GM23338 (cell line): ENCODE measurements at regions not wholly inside any gene's neighbourhood (a gene's known extent, or its start where the extent isn't known, plus 50 kb on each side); places are given as distances from the start of the nearest gene placed in this dataset.

Experiments
- ATAC-seq: fragments of 200-7000 bp; cut with Tn5 transposase; 3 replicates; pipeline ENCODE4 v1.9.1; 2020
- DNase-seq: peaks from one replicate; pipeline ENCODE4 v3.0.0-alpha.2; 2015; ENCODE audit warnings: low spot score
- H2AFZ ChIP-seq: fragments of 200-600 bp; sonication (generic); 2 replicates; pipeline ENCODE4 v1.8.0; 2016; ENCODE audit warnings: antibody characterized with exemption, mild to moderate bottlenecking, moderate library complexity
- H3F3A ChIP-seq: fragments of 200-600 bp; sonication (generic); replicated peaks from 2 replicates; pipeline ENCODE4 v1.8.0; 2017; ENCODE audit warnings: antibody characterized with exemption, mixed run types, low read depth
- H3K27ac ChIP-seq: fragments of 200-600 bp; sonication (generic); 2 replicates; pipeline ENCODE4 v1.6.1; 2016; ENCODE audit warnings: low read depth
- H3K27me3 ChIP-seq: fragments of 200-600 bp; sonication (generic); 2 replicates; pipeline ENCODE4 v1.8.0; 2016; ENCODE audit warnings: mild to moderate bottlenecking, mixed run types, moderate library complexity; ENCODE audit not compliant: insufficient read depth
- H3K36me3 ChIP-seq: fragments of 200-600 bp; sonication (generic); 2 replicates; pipeline ENCODE4 v1.8.0; 2016; ENCODE audit warnings: mild to moderate bottlenecking; ENCODE audit not compliant: insufficient read depth
- H3K4me1 ChIP-seq: fragments of 200-600 bp; sonication (generic); 2 replicates; pipeline ENCODE4 v1.8.0; 2016; ENCODE audit warnings: mild to moderate bottlenecking, moderate library complexity; ENCODE audit not compliant: insufficient read depth
- H3K4me2 ChIP-seq: fragments of 200-600 bp; sonication (generic); 2 replicates; pipeline ENCODE4 v1.7.1; 2017; ENCODE audit warnings: mixed run types
- H3K4me3 ChIP-seq: fragments of 200-600 bp; sonication (generic); 2 replicates; pipeline ENCODE4 v1.6.1; 2016; ENCODE audit warnings: mixed run types
- H3K79me2 ChIP-seq: fragments of 200-600 bp; sonication (generic); replicated peaks from 2 replicates; pipeline ENCODE4 v1.8.0; 2017; ENCODE audit warnings: mild to moderate bottlenecking; ENCODE audit not compliant: insufficient read depth
- H3K9me2 ChIP-seq: fragments of 200-600 bp; sonication (generic); 2 replicates; pipeline ENCODE4 v1.8.0; 2017; ENCODE audit not compliant: insufficient read depth
- H4K20me1 ChIP-seq: fragments of 200-600 bp; sonication (generic); replicated peaks from 2 replicates; pipeline ENCODE4 v1.8.0; 2017; ENCODE audit warnings: mild to moderate bottlenecking; ENCODE audit not compliant: insufficient read depth
- H3K27ac Mint-ChIP-seq: 2 replicates; pipeline ENCODE4 v1.8.0; 2020; ENCODE audit warnings: inconsistent platforms, mild to moderate bottlenecking, moderate library complexity, mixed read lengths
- H3K27me3 Mint-ChIP-seq: 3 replicates; pipeline ENCODE4 v1.8.0; 2022; ENCODE audit warnings: low read depth, mild to moderate bottlenecking, moderate library complexity, mixed read lengths, inconsistent platforms; ENCODE audit not compliant: insufficient read depth, poor library complexity
- H3K36me3 Mint-ChIP-seq: 3 replicates; pipeline ENCODE4 v1.8.0; 2021; ENCODE audit warnings: low read depth, mild to moderate bottlenecking, inconsistent platforms, moderate library complexity, mixed read lengths
- H3K4me1 Mint-ChIP-seq: 3 replicates; pipeline ENCODE4 v1.8.0; 2020; ENCODE audit warnings: mild to moderate bottlenecking, inconsistent platforms, mixed read lengths
- H3K4me3 Mint-ChIP-seq: 3 replicates; pipeline ENCODE4 v1.8.0; 2021; ENCODE audit warnings: moderate library complexity, mild to moderate bottlenecking, inconsistent platforms, mixed read lengths
- H3K9me3 Mint-ChIP-seq: 3 replicates; pipeline ENCODE4 v1.8.0; 2020; ENCODE audit warnings: moderate library complexity, mild to moderate bottlenecking, inconsistent platforms, mixed read lengths
- CREB1 ChIP-seq: fragments of 250-450 bp; sonication (Bioruptor Pico); IDR thresholded peaks from 2 replicates; pipeline ENCODE4 v1.5.0; 2020; ENCODE audit warnings: low read depth, mild to moderate bottlenecking, moderate library complexity
- EZH2 ChIP-seq: fragments of 200-600 bp; sonication (generic); IDR thresholded peaks from one replicate; pipeline ENCODE4 v1.8.0; 2017; ENCODE audit warnings: antibody characterized with exemption, mild to moderate bottlenecking, low read depth; ENCODE audit not compliant: unreplicated experiment
- EZH2phosphoT487 ChIP-seq: fragments of 200-600 bp; sonication (generic); IDR thresholded peaks from one replicate; pipeline ENCODE4 v1.8.1; 2018; ENCODE audit warnings: antibody characterized with exemption; ENCODE audit not compliant: unreplicated experiment
- JUNB ChIP-seq: IDR thresholded peaks from one replicate; pipeline ENCODE4 v1.6.1; 2016; ENCODE audit warnings: antibody characterized with exemption; ENCODE audit not compliant: unreplicated experiment
- NANOG ChIP-seq: IDR thresholded peaks from 2 replicates; pipeline ENCODE4 v1.6.1; 2016; ENCODE audit warnings: antibody characterized with exemption, borderline replicate concordance
- POLR2AphosphoS5 ChIP-seq: IDR thresholded peaks from 2 replicates; pipeline ENCODE4 v1.6.1; 2016; ENCODE audit warnings: antibody characterized with exemption, low read depth
- STAT1 ChIP-seq: IDR thresholded peaks from one replicate; pipeline ENCODE4 v1.6.1; 2016; ENCODE audit warnings: antibody characterized with exemption; ENCODE audit not compliant: unreplicated experiment
- ZNF114 ChIP-seq: fragments of 250-450 bp; sonication (Bioruptor Pico); IDR thresholded peaks from 2 replicates; pipeline ENCODE4 v1.5.0; 2020; ENCODE audit warnings: mild to moderate bottlenecking, moderate library complexity
- ZNF331 ChIP-seq: fragments of 250-450 bp; sonication (Bioruptor Pico); IDR thresholded peaks from 2 replicates; pipeline ENCODE4 v1.5.0; 2020; ENCODE audit warnings: low read depth, mild to moderate bottlenecking, moderate library complexity
- TF ChIP-seq, protein P1 (sequence below): fragments of 250-450 bp; sonication (Bioruptor Pico); IDR thresholded peaks from 2 replicates; pipeline ENCODE4 v1.5.0; 2020; ENCODE audit warnings: mild to moderate bottlenecking, moderate library complexity
- TF ChIP-seq, protein P2 (sequence below), 2 experiments: fragments of 200-600 bp in 1 of 2; sonication (generic) in 1 of 2; conservative IDR thresholded peaks; 2 replicates each; pipeline versions ENCODE4 v1.5.1 to v1.6.1; 2016 to 2017; ENCODE audit warnings: antibody characterized with exemption in 2 of 2, low read depth in 2 of 2, mild to moderate bottlenecking in 2 of 2, moderate library complexity in 1 of 2
- TF ChIP-seq, protein P3 (sequence below): IDR thresholded peaks from one replicate; pipeline ENCODE4 v1.6.1; 2018; ENCODE audit warnings: antibody characterized with exemption; ENCODE audit not compliant: unreplicated experiment
- TF ChIP-seq, protein P4 (sequence below): IDR thresholded peaks from 2 replicates; pipeline ENCODE4 v1.6.1; 2016; ENCODE audit warnings: antibody characterized with exemption

DNA sequence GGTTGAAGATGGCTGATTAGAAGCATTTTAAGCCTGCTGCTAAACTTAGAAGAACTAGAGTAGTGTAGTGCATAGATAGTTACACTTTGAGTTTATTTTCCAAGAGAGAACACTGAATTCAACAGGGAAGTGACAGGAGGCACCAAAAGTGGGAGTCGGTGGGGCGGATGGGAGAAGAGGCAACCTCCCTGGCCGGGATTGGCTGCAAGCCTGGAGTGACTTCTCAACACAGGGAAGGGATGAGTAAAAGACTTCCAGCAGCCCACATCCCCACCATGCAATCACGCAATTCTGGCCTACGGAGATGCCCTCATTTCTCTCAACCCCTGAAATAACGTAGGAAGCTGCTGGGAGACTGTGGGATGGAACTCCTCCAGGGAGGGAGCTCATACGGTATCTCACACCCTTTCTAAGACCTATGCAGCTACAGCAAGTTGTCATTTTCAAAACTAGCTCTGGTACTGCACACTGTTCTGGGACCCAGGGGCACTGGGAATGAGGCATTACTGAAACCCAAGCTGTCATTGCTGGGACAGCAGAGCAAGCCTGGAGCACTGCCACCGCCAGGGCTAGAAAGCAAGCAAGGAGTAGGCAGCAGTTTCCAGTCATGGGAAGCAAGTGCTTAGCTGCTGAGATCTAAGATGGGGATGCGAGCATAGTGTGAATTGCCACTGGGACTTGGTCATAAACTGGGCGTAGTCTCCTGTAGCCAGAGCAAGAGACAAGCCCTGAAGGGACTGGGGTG lies 331.6 kb upstream of the PTGER4 start:
- TF ChIP-seq JUNB (no peak), ZNF114 (CRISPR knock-in tag) (no peak), ZNF331 (CRISPR knock-in tag) (no peak), CREB1 (CRISPR knock-in tag) (no peak), STAT1 (no peak), NANOG (no peak), EZH2 (no peak), POLR2AphosphoS5 (no peak), EZH2phosphoT487 (no peak)
- TF ChIP-seq, protein P1, sequence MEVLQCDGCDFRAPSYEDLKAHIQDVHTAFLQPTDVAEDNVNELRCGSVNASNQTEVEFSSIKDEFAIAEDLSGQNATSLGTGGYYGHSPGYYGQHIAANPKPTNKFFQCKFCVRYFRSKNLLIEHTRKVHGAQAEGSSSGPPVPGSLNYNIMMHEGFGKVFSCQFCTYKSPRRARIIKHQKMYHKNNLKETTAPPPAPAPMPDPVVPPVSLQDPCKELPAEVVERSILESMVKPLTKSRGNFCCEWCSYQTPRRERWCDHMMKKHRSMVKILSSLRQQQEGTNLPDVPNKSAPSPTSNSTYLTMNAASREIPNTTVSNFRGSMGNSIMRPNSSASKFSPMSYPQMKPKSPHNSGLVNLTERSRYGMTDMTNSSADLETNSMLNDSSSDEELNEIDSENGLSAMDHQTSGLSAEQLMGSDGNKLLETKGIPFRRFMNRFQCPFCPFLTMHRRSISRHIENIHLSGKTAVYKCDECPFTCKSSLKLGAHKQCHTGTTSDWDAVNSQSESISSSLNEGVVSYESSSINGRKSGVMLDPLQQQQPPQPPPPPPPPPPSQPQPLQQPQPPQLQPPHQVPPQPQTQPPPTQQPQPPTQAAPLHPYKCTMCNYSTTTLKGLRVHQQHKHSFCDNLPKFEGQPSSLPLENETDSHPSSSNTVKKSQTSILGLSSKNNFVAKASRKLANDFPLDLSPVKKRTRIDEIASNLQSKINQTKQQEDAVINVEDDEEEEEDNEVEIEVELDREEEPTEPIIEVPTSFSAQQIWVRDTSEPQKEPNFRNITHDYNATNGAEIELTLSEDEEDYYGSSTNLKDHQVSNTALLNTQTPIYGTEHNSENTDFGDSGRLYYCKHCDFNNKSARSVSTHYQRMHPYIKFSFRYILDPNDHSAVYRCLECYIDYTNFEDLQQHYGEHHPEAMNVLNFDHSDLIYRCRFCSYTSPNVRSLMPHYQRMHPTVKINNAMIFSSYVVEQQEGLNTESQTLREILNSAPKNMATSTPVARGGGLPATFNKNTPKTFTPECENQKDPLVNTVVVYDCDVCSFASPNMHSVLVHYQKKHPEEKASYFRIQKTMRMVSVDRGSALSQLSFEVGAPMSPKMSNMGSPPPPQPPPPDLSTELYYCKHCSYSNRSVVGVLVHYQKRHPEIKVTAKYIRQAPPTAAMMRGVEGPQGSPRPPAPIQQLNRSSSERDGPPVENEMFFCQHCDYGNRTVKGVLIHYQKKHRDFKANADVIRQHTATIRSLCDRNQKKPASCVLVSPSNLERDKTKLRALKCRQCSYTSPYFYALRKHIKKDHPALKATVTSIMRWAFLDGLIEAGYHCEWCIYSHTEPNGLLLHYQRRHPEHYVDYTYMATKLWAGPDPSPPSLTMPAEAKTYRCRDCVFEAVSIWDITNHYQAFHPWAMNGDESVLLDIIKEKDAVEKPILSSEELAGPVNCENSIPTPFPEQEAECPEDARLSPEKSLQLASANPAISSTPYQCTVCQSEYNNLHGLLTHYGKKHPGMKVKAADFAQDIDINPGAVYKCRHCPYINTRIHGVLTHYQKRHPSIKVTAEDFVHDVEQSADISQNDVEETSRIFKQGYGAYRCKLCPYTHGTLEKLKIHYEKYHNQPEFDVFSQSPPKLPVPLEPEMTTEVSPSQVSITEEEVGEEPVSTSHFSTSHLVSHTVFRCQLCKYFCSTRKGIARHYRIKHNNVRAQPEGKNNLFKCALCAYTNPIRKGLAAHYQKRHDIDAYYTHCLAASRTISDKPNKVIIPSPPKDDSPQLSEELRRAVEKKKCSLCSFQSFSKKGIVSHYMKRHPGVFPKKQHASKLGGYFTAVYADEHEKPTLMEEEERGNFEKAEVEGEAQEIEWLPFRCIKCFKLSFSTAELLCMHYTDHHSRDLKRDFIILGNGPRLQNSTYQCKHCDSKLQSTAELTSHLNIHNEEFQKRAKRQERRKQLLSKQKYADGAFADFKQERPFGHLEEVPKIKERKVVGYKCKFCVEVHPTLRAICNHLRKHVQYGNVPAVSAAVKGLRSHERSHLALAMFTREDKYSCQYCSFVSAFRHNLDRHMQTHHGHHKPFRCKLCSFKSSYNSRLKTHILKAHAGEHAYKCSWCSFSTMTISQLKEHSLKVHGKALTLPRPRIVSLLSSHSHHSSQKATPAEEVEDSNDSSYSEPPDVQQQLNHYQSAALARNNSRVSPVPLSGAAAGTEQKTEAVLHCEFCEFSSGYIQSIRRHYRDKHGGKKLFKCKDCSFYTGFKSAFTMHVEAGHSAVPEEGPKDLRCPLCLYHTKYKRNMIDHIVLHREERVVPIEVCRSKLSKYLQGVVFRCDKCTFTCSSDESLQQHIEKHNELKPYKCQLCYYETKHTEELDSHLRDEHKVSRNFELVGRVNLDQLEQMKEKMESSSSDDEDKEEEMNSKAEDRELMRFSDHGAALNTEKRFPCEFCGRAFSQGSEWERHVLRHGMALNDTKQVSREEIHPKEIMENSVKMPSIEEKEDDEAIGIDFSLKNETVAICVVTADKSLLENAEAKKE (CRISPR knock-in tag), result no peak
- TF ChIP-seq, protein P2, sequence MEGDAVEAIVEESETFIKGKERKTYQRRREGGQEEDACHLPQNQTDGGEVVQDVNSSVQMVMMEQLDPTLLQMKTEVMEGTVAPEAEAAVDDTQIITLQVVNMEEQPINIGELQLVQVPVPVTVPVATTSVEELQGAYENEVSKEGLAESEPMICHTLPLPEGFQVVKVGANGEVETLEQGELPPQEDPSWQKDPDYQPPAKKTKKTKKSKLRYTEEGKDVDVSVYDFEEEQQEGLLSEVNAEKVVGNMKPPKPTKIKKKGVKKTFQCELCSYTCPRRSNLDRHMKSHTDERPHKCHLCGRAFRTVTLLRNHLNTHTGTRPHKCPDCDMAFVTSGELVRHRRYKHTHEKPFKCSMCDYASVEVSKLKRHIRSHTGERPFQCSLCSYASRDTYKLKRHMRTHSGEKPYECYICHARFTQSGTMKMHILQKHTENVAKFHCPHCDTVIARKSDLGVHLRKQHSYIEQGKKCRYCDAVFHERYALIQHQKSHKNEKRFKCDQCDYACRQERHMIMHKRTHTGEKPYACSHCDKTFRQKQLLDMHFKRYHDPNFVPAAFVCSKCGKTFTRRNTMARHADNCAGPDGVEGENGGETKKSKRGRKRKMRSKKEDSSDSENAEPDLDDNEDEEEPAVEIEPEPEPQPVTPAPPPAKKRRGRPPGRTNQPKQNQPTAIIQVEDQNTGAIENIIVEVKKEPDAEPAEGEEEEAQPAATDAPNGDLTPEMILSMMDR (conservative IDR thresholded peaks at IDR 0.05; ENCODE audit: low read depth in 2 of 2), result no peak
- TF ChIP-seq, protein P3, sequence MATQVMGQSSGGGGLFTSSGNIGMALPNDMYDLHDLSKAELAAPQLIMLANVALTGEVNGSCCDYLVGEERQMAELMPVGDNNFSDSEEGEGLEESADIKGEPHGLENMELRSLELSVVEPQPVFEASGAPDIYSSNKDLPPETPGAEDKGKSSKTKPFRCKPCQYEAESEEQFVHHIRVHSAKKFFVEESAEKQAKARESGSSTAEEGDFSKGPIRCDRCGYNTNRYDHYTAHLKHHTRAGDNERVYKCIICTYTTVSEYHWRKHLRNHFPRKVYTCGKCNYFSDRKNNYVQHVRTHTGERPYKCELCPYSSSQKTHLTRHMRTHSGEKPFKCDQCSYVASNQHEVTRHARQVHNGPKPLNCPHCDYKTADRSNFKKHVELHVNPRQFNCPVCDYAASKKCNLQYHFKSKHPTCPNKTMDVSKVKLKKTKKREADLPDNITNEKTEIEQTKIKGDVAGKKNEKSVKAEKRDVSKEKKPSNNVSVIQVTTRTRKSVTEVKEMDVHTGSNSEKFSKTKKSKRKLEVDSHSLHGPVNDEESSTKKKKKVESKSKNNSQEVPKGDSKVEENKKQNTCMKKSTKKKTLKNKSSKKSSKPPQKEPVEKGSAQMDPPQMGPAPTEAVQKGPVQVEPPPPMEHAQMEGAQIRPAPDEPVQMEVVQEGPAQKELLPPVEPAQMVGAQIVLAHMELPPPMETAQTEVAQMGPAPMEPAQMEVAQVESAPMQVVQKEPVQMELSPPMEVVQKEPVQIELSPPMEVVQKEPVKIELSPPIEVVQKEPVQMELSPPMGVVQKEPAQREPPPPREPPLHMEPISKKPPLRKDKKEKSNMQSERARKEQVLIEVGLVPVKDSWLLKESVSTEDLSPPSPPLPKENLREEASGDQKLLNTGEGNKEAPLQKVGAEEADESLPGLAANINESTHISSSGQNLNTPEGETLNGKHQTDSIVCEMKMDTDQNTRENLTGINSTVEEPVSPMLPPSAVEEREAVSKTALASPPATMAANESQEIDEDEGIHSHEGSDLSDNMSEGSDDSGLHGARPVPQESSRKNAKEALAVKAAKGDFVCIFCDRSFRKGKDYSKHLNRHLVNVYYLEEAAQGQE, result no peak
- TF ChIP-seq, protein P4, sequence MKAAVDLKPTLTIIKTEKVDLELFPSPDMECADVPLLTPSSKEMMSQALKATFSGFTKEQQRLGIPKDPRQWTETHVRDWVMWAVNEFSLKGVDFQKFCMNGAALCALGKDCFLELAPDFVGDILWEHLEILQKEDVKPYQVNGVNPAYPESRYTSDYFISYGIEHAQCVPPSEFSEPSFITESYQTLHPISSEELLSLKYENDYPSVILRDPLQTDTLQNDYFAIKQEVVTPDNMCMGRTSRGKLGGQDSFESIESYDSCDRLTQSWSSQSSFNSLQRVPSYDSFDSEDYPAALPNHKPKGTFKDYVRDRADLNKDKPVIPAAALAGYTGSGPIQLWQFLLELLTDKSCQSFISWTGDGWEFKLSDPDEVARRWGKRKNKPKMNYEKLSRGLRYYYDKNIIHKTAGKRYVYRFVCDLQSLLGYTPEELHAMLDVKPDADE, result no peak
- no peak overlapping the region for H3K4me2 ChIP-seq
- no peak for ATAC-seq
- Mint-ChIP-seq H3K27ac (no peak overlapping the region), H3K4me1 (no peaks in the 10 kb centered on the region), H3K9me3 (no peaks in the 10 kb centered on the region), H3K36me3 (no peaks in the 10 kb centered on the region; the same call in 2 of the 3 replicates), H3K27me3 (peaks cover 2% of the 10 kb centered on the region), H3K4me3 (no peak overlapping the region)
- DNase-seq, result no peak
- no peaks in the 10 kb centered on the region for H3K79me2 ChIP-seq
- H3K4me3 ChIP-seq, result no peak overlapping the region
- H2AFZ ChIP-seq, result no peak overlapping the region
- no peaks in the 10 kb centered on the region for H3K9me2 ChIP-seq
- no peak overlapping the region for H3K27ac ChIP-seq
- H4K20me1 ChIP-seq, result no peaks in the 10 kb centered on the region
- no peaks in the 10 kb centered on the region for H3K4me1 ChIP-seq
- H3K36me3 ChIP-seq, result no peaks in the 10 kb centered on the region
- H3F3A ChIP-seq, result no peaks in the 10 kb centered on the region
- H3K27me3 ChIP-seq, result no peaks in the 10 kb centered on the region
